KG1 (cell line): ENCODE measurements at regions not wholly inside any gene's neighbourhood (a gene's known extent, or its start where the extent isn't known, plus 50 kb on each side); places are given as distances from the start of the nearest gene placed in this dataset.

Experiments
- DNase-seq: peaks from one replicate; lab custom pipeline; 2025; lab: John Stamatoyannopoulos, UW

DNA sequence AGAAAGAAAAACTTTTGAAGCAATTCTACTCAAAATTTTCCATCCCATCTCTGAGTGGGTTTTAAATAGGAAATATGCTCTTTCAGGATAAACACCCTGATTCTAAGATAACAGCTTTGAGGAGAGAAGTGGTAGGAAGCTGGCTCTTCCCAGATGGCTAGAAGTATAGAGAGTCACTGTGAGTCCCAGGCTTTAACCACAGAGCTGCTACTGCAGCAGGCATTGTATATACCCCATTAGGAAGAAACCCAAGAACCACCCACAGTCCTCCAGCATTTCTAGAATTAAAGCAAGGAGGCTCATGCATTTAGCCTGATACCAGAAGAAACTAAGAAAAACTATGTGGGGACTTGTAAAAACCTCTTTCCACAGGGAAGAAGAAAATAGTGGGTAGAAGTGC lies 1405.6 kb upstream of the TENM4 start:
- DNase-seq, result no peak

DNA sequence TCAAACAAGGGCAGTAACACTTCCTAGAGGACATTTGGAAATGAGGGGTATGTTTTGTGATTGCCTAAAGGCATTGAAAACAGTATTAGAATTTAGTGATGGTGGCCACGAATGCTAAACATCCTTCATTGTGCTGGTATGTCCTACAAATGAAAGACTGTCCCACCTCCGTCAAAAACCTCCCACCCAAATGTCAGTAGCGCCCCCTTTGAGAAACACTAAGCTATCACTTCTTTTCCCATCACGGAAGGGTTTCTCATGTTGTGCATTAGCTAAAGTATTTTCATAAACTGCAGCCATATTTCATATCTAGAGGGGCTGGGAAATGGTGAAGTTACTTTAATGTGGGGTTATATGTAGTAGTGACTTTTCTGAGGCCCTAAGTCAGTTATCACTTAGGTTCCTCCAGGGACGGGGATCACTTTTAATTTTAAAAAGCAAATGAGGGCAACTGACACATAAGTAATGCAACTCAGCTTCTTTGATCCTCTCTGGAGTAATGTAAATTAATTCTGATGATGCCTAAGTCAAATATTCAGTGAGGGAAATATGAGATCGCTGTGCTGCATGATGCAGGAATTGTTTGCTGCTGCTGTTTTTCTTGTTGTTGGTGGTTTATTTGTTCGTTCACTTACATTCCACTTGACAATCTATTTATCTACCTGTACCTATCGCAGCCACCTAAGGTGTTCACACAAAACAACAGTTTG lies 1403.4 kb upstream of the TENM4 start:
- DNase-seq, result no peak

DNA sequence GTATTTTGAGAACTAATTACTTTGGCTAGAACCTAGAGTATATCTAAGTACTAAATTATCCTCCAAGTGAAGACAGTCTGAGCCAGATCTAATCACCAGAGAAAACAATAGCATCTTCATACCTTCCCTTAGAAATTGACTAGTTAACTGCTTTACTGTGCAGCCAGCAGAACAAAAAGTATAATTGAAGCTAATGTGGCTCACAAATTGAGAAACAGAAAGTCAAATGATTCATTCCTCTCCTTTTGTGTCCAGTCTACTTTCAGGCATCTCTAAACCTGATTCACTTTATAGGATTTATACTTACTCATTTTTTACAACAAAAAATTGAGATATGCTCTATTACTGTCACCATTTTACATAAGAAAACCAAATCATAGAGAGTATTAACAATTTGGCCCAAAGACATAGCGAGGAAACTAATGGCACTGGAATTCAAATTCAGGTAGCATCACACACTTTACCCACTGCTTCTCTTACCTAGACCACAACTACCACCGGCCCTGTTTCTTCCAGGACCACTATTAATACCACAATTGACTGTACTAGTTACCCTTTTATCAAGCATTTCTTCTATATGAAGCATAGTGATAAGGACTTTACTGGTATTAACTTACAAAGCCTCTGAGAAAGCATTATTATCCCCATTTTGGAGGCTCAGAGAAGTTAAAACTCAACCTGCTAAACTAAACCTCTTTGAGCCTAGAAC lies 1402.6 kb upstream of the TENM4 start:
- DNase-seq, result no peak

DNA sequence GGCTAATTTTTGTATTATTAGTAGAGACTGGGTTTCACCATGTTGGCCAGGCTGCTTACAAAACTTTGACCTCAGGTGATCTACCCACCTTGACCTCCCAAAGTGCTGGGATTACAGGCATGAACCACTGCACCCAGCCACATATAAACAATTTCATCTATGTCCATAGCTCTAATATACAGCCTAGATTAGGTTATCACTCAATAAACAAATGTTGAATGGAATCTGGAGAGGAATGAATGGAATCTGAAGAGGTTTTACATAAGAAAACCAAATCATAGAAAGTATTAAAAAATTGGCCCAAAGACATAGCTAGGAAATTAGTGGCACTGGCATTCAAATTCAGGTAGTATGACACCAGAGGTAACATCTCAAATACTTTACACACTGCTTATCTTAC lies 1401.4 kb upstream of the TENM4 start:
- no peak for DNase-seq

DNA sequence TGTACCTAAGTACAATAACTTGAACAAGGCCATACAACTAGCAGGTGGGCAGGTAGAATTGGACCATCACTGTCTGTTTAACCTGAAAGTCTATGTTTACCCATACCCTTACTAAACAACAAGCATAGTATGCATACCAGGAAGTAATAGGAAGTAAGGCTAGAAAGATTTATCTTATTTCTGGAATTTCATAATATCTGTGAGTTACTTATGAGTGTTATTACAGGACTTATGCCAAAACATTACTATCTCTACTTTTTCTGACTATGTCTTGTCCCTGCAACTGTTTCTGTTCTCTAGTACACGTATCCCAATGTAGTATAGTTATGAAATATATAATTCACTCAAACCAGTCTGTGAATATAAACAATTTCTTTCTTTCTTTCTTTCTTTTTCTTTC lies 1400.8 kb upstream of the TENM4 start:
- DNase-seq, result no peak

DNA sequence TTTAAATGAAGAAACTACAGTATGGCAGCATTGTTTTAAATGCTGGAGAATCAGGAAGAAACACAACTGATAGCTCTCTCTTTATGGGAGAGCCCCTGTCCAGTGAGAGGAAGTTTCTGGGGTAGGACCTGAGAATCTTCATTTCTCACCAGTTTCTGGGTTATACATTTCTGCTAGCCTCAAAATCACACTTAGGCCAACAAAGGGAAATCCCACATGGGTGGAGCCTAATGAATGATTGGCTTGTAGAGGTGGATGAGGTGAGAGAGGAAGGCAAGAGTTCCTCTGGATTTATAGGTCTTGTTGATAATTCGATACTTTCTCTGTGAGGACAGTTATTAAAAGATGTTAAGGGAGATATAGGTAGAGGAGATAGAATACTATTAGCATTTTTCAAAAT lies 1397.3 kb upstream of the TENM4 start:
- DNase-seq, result no peak

DNA sequence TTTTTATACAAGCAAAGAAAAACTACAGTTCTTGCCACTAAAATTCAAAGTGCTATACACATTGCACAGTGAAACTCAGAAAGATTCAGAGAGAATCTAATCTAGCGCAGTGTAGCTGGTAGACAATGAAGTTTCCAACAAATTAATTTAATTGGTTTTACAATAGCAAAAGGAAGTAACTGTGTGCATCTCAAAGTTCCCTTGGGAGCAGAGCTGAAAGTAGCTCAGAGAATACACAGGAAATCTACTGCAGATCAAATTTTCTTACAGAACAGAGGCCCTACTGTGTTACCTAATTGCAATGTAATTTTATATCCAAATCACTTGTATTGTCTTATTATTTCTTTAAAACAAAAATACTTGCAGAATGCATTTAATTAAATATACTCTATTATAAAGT lies 1396.2 kb upstream of the TENM4 start:
- no peak for DNase-seq

DNA sequence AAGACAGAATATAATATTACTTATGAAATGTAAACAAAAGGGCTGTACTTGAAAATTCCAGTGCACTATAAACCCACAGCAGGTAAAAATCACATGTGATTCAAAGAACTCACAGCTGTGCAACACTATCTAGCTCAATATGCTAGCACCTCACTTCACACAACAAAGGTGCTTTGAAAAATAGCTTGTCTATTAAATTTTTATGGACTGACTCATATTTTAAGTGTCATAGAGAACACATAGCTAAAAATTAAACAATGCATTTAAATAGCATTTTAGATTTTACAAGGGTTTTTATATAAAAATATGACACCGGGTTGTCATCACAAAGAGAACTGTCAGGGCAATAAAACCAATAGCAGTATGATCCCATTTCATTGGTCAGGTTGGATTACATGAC lies 1390.5 kb upstream of the TENM4 start:
- no peak for DNase-seq

DNA sequence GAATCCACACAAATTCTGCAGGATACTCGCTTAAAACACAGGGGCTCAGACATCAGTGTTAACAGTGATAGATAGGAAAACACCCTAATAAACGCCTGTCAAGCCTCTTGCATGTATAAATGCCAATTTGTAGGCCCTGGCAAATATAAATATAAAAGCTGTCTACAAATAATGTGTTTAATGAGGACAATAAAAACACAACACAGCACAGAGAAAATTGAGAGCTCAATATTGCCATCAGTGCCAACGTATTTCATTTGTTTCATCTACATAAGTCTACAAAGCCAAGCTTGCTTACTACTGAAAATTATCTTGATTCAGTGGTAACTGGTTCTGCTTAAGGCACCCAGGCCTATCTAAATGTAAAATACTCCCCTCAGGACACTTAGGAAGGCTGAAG lies 1387.0 kb upstream of the TENM4 start:
- no peak for DNase-seq

DNA sequence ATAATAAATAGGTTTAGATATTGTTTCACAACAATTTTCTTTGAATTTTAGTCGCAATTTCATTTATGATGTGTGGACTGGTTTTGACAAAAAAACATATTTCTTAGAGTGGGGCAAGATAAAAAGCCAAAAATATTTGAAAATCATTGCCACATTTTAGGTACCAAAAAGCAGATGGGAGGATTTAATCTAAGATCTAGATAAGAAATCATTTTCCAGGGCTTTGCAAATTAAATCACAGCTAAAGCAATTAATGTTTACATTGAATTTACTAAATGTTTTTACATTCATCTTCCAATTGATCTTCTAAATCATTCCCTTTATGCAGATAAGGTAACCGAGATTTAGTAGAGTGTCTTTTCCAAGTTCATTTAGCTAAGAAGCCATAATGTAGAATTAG lies 1386.0 kb upstream of the TENM4 start:
- no peak for DNase-seq

DNA sequence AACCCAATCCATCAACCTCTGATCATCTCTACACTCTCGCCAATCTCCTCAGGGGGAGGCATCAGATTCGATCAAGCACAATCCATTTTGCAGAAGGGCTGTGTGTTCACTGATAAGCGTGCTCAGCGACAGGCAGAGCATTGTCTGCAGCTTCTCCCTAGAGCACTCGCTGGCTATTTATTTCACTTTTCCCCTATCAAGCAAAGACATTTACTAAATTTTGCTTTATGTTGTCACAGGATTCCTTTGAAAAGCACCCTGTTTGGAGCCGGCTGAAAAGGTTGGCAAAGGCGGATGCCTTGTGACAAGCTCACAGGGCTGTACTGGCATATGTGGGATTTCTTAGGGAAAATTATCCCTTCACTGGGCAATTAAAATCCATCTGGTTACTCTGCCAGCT lies 1381.5 kb upstream of the TENM4 start:
- DNase-seq, result no peak

DNA sequence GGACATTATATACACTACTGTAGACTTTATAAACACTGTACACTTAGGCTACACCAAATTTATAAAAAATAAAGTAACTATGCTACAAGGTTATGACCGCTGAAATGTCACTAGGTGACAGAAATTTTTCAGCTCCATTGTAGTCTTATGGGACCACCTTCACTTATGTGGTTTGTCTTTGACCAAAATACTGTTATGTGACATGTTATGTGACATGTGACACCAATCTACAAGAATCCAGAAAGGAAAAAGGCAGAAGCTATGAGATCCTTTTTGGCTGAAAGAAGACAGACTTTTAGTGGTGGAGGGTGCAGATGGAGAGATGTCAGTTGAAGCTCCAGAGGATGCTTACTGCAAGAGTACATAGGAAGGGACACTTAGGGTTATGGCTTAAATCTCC lies 1378.4 kb upstream of the TENM4 start:
- DNase-seq, result no peak

DNA sequence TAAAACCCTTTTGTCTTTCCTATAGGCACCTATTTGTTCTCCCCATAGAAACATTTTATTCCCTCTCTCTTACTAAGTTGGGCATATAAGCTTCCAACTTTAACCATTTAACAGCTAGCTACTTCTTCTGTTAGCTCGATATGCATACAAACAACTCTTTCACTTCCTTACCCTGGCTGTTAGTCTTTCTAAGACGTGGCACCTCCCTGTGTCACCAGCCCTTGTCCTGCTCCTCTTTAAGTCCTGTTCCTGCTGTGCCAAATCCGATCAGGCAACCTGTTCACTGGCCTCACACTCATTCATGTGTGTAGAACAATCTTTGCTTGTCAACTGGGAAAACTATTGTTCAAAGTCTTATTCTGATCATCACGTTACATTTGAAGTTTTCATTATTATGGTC lies 1376.1 kb upstream of the TENM4 start:
- no peak for DNase-seq

DNA sequence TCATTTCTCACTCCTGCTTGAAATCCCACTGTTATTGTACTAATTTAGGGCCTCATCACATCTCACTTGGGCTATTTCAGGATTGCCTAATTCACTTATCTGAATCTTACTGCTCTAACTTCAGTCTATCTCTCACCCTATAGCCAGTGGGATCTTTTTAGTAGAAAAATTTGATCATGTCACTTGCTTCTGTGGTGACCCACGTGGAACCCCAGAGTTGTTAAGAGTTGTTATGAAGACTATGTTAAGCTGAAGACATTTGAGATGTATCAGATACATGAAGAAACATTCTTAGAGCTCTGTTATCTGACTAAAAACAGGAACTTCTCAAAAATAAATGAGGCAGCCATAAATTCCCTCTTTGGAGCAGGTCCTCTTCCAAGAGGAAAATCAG lies 1375.6 kb upstream of the TENM4 start:
- no peak for DNase-seq

DNA sequence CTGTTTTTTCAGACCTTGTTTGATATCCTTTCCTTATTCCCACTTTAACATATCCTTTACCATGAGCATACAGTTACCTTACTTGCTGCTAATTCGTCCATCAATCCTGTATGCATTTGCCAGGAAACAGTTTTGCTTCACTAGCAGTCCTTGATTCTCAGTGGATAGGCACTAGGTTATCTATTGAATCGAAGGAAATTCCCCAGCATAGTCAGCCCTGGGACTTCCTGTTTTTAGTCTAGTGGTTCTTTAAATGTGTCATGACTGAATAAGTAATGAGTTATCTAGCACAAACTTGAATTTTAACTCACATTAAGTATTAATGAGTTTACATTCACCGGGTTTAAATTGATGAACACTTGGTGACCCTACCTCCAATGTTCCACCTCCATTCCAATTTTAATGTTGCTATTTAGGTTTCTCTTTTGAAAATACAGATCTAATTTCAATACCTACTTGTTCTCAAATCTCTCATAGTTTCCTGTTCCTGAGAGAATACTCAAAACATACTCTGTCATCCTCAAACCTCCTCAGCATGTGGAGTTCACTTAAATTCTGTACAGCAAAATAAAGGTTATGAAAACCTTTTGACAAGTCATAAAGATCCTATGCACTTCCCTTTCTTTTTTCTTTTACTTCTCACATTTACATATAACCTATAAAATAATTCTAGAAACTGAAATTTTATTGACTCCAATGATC lies 1375.1 kb upstream of the TENM4 start:
- no peak for DNase-seq

DNA sequence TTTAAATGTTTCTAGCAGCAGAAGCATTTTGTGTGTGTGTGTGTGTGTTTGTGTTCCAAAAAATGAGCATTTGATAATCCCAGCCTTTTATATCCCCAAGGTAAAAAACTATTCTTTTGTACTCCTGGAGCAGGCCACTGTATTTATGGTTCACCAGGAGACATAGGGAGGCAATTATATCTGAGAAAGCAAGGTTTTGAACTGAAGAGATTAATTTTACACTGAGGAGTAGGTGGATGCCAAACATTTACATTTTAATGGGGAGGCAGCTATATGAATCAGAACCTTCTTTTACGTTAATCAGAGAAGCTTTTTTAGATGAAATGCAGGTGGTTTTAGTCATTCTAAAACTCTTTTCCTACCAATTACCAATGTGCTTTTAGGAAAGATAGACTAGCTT lies 1374.0 kb upstream of the TENM4 start:
- DNase-seq, result no peak

DNA sequence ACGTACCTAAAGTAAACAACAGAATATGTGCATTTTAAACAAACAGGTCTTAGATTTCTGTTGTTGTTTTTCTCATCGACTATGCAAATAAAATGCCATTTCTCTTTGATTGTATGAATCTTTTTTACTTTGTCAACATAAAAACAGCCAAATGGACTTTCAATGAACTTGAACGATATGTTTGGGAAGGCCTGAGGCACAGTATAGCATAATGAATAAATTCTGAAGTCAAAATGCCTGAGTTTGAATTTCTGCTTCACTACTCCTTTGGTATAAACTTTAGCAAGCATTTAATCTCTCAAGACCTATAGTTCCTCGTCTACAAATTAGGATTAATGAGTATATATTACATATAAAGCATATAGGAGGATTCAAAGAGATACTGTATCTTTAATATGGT lies 1369.9 kb upstream of the TENM4 start:
- DNase-seq, result no peak

DNA sequence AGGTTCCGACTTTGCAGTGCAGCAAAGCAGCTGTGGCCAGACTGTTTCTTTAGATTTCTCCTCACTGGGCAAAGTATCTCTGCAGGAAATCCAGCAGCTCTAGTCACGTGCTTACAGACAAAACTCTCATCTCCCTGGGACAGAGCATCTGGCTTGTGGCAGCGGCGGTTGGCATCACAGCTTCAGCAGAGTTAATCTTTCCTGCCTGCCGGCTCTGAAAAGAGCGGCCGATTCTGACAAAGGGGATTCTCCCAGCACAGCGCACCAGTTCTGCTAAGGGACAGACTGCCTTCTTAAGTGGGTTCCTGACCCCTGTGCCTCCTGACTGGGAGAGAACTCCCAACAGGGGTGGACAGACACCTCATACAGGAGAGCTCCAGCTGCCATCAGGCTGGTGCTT lies 1357.3 kb upstream of the TENM4 start:
- no peak for DNase-seq

DNA sequence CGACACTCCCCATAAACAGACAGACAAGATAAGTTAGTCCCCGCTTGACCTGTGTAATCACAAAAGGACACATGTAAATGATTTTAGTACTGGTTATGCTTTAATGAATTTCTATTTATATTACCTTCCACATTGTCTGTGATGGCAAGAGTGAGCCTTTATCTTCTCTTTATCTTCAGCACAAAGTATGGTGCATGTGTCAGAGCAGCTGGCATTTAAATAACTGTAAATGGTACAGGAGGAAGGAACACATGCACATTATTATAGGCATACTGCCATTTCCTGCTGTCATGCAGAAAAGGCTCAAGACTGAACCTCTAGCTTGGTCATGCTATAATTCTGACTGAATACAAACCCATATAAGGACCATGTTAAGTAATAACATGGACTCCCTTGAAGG lies 1342.7 kb upstream of the TENM4 start:
- no peak for DNase-seq

DNA sequence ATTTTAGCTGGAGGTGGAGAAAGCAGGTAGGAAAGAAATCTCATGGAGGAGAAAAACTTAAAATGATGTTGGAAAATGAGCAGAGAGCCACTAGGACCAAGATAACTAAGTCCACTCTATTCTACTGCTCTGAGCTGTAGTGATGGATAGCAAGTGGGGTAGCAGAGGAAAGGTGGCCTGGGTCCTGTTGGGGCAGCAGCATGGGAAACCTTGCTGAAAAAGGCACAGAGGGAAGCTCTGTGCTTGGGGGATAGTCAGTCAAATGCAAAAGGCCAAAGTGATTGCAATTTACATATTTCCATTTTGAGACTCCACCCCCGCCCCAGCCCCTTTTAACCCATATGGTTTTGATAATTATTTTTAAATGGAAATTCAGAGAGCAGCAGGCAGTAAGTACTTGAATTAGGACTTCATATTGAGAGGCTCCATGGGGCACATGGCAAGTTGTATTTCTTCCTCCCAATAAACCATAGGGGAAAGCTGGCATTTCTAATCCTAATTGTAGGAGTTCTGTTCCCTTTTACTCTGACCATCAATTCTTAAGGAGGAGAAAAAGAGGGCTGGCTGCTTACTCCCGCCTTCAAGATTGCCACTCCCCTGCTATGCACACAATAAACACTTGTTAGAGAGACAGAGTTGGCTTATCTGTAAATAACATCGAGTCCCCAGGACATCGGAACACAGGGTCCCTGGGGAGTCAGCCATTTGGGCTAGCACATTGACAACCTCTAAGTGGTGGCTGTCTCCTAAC lies 1341.5 kb upstream of the TENM4 start:
- no peak for DNase-seq

DNA sequence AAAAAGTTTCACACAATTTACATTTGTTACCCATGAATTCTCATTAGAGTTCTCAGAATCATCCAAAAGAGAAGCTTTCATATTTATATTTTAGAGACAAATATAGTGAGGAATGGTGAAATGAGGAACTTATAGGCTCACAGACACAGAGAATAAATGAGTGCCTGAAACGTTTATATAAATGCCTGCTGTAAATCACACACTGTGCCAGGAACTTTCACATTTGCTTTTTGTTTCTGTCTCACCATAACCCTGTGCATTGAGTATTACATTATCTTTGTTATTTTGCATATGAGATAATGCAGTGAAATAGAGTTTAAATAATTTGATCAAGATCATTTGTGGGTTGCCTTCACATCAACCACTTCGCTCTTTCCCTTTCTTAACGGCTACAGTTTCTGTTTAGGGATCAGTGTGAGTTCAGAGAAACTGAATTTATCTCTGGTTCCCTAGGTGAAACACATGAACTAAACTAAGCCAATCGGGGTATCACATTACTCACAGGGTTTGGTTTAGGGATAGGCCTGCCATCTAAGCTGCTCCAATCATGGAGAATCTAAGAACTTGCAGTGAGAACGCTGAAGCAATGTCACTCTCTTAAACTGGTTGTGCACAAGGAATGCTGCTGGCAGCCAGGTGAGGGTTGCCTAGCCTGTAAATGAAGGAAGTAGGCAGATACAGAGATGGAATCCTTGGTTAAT lies 1339.2 kb upstream of the TENM4 start:
- no peak for DNase-seq

DNA sequence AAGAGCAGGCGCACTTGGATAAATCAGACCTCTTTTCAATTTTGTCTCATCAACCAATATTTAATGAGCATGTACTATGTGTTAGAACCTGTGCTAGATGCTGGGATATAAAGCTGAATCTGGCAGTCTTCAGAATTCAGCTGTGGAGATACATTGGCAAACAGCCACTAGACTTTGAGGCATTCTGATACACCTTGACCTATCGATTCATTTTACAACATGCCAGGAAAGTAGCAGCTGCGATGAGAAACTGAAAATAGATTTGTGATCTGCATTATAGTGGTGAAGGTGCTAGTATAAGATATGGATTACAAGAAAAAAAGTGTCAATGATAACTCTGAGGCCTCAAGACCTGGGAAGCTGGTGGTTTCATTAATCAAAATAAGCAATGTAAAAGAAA lies 1338.1 kb upstream of the TENM4 start:
- no peak for DNase-seq
